Parathyroid adenoma (tissue), 2 donors: ENCODE measurements at regions not wholly inside any gene's neighbourhood (a gene's known extent, or its start where the extent isn't known, plus 50 kb on each side); places are given as distances from the start of the nearest gene placed in this dataset.

Source experiments
- H2AFZ ChIP-seq: fragments of 300-600 bp; sonication (generic); one replicate; pipeline ENCODE4 v1.7.0; 2017; ENCODE audit warnings: antibody characterized with exemption, mild to moderate bottlenecking
- H3K27ac ChIP-seq: fragments of 300-600 bp; sonication (generic); one replicate; pipeline ENCODE4 v1.7.0; 2017
- H3K27me3 ChIP-seq: fragments of 300-600 bp; sonication (generic); one replicate; pipeline ENCODE4 v1.7.0; 2017; ENCODE audit warnings: low read length; ENCODE audit not compliant: control insufficient read depth, insufficient read depth
- H3K36me3 ChIP-seq: fragments of 300-600 bp; sonication (generic); one replicate; pipeline ENCODE4 v1.7.0; 2017; ENCODE audit warnings: low read length; ENCODE audit not compliant: control insufficient read depth, insufficient read depth
- H3K4me1 ChIP-seq: fragments of 300-600 bp; sonication (generic); one replicate; pipeline ENCODE4 v1.7.0; 2017; ENCODE audit warnings: control low read depth
- H3K4me2 ChIP-seq: fragments of 300-600 bp; sonication (generic); one replicate; pipeline ENCODE4 v1.7.0; 2017; ENCODE audit warnings: low read length
- H3K4me3 ChIP-seq: fragments of 300-600 bp; sonication (generic); one replicate; pipeline ENCODE4 v1.7.0; 2017; ENCODE audit warnings: low read depth, low read length
- H3K79me2 ChIP-seq: fragments of 300-600 bp; sonication (generic); one replicate; pipeline ENCODE4 v1.7.0; 2017; ENCODE audit warnings: control low read depth
- H3K9ac ChIP-seq: fragments of 300-600 bp; sonication (generic); one replicate; pipeline ENCODE4 v1.7.0; 2017; ENCODE audit warnings: mild to moderate bottlenecking
- H3K9me3 ChIP-seq: fragments of 300-600 bp; sonication (generic); one replicate; pipeline ENCODE4 v1.7.0; 2017; ENCODE audit warnings: low read length; ENCODE audit not compliant: control insufficient read depth
- CTCF ChIP-seq: fragments of 300-600 bp; sonication (generic); IDR thresholded peaks from one replicate; pipeline ENCODE4 v1.7.0; 2017; ENCODE audit warnings: antibody characterized with exemption, mild to moderate bottlenecking
- donor health status: primary hyperparathyroidism.

GRCh38 chr1:189522441-189522840 lies 955.2 kb downstream of the BRINP3 start:
- Histone ChIP-seq H3K4me2 (no peak overlapping the region), H2AFZ (no peak overlapping the region), H3K4me3 (no peak overlapping the region), H3K27me3 (no peaks in the 10 kb centered on the region), H3K4me1 (no peaks in the 10 kb centered on the region), H3K9me3 (no peaks in the 10 kb centered on the region), H3K79me2 (no peaks in the 10 kb centered on the region), H3K36me3 (no peaks in the 10 kb centered on the region), H3K27ac (no peak overlapping the region), H3K9ac (no peak overlapping the region)
- no peak for TF ChIP-seq CTCF

GRCh38 chr1:189524501-189524900 lies 953.2 kb downstream of the BRINP3 start:
- no peak for TF ChIP-seq CTCF
- no peak overlapping the region for H3K27ac ChIP-seq
- no peak overlapping the region for H3K9ac ChIP-seq
- H3K36me3 ChIP-seq = no peaks in the 10 kb centered on the region
- H3K27me3 ChIP-seq = no peaks in the 10 kb centered on the region
- H3K4me2 ChIP-seq = no peak overlapping the region
- no peaks in the 10 kb centered on the region for H3K4me1 ChIP-seq
- no peak overlapping the region for H3K4me3 ChIP-seq
- no peaks in the 10 kb centered on the region for H3K79me2 ChIP-seq
- H2AFZ ChIP-seq = no peak overlapping the region
- no peaks in the 10 kb centered on the region for H3K9me3 ChIP-seq

GRCh38 chr1:189530162-189530561 lies 947.5 kb downstream of the BRINP3 start:
- Histone ChIP-seq H2AFZ (no peak overlapping the region), H3K36me3 (no peaks in the 10 kb centered on the region), H3K4me3 (no peak overlapping the region), H3K27ac (no peak overlapping the region), H3K4me2 (no peak overlapping the region), H3K9me3 (no peaks in the 10 kb centered on the region), H3K79me2 (no peaks in the 10 kb centered on the region), H3K9ac (no peak overlapping the region), H3K4me1 (no peaks in the 10 kb centered on the region), H3K27me3 (no peaks in the 10 kb centered on the region)
- no peak for TF ChIP-seq CTCF

GRCh38 chr1:189538271-189538670 lies 939.4 kb downstream of the BRINP3 start:
- H3K27me3 ChIP-seq = no peaks in the 10 kb centered on the region
- no peaks in the 10 kb centered on the region for H3K79me2 ChIP-seq
- no peak overlapping the region for H3K4me2 ChIP-seq
- no peak overlapping the region for H3K4me3 ChIP-seq
- no peak overlapping the region for H3K9ac ChIP-seq
- no peak overlapping the region for H3K27ac ChIP-seq
- no peak overlapping the region for H2AFZ ChIP-seq
- H3K4me1 ChIP-seq = no peaks in the 10 kb centered on the region
- no peaks in the 10 kb centered on the region for H3K36me3 ChIP-seq
- H3K9me3 ChIP-seq = no peaks in the 10 kb centered on the region
- no peak for TF ChIP-seq CTCF

- no peaks in the 10 kb centered on the region for H3K27me3 ChIP-seq
- no peaks in the 10 kb centered on the region for H3K79me2 ChIP-seq
- H3K4me1 ChIP-seq = no peaks in the 10 kb centered on the region
- no peak for TF ChIP-seq CTCF
- no peak overlapping the region for H3K27ac ChIP-seq
- H3K4me2 ChIP-seq = no peak overlapping the region
- H3K9ac ChIP-seq = no peak overlapping the region
- H2AFZ ChIP-seq = no peak overlapping the region
- no peaks in the 10 kb centered on the region for H3K9me3 ChIP-seq
- H3K4me3 ChIP-seq = no peak overlapping the region
- no peaks in the 10 kb centered on the region for H3K36me3 ChIP-seq
Measured at GRCh38 chr1:189550498-189550897, 927.2 kb downstream of the BRINP3 start.
